NCI-H2107 treated with DMSO at 0.1 percent for 48 hours (cell line): ENCODE measurements at regions not wholly inside any gene's neighbourhood (a gene's known extent, or its start where the extent isn't known, plus 50 kb on each side); places are given as distances from the start of the nearest gene placed in this dataset.

Source experiments
- DNase-seq: peaks from one replicate; lab custom pipeline; 2025; ENCODE audit not compliant: unreplicated experiment; lab: John Stamatoyannopoulos, UW

DNA sequence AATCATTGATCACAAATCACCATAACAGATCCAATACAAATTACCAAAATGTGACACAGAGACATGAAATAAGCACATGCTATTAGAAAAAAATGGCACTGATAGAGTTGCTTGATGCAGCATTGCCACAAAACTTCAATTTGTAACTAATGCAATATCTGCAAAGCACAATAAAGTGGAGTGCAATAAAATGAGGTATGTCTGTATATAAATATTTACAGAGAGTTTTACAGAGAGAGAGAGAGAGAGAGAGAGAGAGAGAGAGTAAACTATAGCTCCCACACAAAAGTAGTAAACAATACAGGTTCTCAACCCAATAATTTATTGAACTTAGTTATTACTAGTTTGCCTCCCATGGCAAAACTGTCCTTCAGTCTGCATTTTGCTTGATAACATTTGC, 1807.0 kb downstream of the SUCLG1 start:
- DNase-seq: no peak

DNA sequence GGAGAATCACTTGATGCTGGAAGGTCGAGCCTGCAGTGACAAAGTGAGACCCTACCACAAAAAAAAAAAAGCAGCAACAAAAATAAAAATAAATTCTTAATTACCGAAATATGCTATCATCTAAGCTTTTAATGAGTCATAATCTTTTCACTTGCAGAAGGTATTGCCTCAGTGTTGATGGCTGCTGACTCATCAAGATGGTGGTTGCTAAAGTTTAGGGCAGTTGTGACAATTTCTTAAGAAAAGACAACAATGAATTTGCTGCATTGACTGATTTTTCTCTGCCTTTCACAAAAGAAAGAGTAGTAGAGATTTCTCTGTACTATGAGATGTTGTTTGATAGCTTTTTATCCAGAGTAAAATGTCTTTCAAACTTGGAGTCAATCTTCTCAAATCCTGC, 1809.0 kb downstream of the SUCLG1 start:
- no peak for DNase-seq

DNA sequence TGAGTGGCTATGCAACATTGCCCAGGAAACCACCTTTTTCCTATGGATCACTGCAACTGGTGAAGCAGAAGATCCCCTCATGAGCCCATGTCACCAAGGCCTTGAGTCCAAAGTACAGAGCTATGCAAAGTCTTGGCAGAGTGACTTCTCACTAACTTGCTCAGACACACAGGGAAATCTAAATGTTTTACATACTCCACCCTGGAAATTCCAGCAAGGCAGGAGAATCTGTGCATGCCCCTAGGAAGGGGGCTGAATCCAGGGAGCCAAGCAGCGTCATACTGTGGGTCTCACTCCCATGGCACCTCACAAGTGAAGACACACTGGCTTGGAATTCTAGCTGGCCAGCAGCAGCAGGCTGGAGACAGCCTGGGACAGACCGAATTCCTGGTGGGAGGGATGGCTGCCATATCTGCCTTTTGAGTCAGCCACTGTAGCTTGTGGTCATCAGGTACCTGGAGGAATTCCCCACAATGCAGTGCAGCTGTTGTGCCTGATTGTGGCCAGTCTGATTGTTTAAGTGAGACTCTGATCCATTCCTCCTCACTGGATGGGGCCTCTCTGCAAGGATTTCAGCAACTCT, 1817.4 kb downstream of the SUCLG1 start:
- no peak for DNase-seq

DNA sequence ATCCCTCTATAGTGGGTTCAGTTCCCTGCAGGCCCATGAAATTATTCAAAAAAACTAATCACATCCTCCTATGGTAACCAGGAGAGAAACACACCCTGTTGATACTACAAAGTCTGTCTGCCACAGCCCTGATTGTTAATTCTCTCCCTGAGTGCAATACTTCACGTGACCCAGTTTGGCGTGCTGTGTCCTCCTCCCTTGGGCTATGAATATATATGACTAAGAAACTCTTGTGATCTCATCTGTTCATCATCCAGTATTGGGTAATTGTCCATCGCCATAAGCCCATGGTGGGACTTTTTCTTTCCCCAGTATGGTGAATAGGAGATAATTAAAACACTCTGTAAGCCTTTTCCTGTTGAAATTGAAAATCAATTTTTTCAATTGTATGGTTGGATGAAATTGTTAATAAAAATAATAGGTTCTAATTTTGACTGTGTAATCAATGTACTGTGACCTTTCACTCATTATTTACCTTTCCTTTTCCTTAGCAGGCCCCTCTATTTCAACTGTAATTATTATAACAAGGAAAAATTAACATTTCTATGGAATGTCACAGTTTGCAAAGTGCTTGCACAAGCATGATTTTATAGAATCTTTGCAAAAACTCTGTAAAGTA, 1822.6 kb downstream of the SUCLG1 start:
- DNase-seq: no peak

DNA sequence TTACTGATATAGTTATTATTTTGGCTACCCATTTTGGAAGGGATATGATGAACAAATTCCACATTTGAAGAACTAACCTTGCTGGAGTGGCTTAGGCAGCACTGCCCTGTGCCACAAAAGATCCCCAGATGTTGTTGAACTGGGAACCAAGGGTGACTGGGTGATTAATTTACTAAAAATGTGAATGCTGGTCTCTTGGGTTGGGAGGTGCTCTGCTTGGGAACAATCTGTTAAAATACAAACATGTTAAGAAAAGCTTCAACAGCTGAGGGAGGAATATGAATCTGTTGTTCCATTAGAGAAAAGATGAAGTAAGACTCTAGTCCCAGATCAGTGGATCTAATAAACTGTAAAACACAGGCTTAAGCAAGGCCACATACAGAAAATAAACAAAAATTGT, 1860.1 kb downstream of the SUCLG1 start:
- DNase-seq: no peak

DNA sequence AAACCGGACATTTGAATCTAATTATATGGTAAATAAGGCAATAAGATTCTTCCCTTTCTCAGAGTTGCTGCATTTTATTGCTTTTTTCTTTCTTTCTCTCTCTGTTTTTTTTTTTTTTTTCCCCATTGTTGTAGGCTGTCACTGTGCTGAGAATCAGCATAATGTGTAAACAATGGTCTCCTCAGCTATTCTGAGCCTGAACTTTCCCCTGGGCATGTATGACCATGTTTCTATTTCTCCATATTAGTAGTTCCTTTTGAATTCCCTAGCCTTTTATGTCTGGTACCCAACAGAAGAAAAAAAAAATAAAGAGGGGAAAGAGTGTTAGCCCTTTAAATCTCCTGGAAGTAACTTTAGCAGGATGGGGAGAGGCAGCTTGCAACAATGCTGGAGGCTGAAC, 1862.5 kb downstream of the SUCLG1 start:
- DNase-seq: no peak

DNA sequence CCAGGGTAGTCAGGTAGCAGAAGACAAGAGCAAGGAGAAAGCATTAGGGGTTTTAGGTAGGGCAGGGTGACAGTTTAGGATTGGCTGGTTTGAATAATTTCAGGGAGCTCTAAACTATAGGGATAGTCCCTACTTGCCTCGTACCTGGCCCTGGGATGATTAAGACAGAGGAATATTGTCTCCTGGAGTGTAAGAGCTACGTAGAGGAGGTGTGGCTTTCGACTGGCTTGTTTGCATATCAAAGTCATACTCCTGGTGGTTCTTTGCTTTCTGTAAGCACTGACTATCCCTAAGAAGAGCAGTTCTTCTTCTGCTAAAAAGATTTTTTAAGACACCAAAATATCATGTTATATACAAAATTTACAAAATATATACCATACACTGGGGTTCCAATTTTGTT, 1867.4 kb downstream of the SUCLG1 start:
- DNase-seq: no peak

DNA sequence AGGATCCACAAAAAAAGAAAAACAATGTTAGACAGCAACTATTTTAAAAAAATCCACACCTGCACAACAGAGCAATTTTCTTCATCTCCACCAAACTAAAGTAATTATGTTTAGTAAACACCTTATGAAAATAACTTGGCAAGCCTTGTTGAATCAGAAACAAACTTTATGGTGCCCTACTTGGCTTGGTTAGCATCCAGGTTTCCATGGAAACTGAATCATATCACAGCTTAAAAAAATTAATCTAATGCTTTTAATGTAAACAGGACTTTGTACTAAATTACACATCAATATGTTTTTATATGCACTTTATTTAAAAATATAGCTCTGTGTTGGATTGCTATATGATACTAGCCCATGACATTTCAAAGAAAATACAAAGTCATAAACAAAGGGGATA, 1882.4 kb downstream of the SUCLG1 start:
- DNase-seq: no peak

DNA sequence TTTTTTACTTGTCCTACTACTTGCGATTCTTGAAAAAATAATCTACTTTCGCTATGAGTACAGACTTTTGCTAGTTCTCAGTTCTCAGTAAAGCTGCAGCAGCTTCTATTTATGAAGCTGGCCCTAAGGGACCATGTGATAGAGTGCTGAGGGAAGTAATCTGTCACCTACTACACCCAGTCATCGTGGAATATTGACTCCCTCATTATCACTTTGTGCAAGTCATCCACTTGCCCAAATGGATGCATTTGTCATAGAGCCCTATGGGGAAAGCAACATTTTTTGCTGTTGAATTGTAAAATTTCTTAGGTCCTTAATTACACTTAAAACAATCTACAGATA, 1919.8 kb downstream of the SUCLG1 start:
- DNase-seq: no peak

DNA sequence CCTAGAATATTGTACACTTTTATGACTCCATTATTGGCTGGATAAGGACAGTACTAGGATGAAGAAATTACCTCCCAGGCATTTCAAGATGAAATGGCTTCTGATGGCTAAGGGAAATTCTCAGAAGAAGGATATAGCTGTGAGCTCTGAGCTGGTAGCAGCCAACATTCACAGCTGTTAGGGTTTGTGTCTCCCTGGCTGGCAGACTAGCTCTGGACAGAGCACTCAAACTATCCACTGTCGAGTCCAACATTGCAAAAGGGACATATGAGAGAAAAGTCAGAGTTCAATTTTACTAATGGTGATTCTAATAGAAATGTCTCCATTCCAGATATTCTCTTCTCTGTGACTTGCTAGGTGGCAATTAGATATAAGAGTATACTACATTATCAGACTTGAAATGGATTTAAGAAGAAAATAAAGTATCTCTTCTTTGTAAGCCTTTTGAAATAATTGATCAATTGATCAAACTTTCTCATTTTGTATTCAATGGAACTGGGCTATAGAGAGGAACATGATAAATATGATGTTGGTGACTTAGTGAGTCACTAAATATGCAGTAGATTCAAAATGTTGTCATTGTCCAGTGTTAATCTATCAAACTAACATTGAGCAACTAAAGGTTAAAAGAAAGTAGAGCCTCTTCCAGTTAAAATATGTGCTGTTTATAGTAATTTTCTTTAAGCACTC, 1920.3 kb downstream of the SUCLG1 start:
- no peak for DNase-seq

DNA sequence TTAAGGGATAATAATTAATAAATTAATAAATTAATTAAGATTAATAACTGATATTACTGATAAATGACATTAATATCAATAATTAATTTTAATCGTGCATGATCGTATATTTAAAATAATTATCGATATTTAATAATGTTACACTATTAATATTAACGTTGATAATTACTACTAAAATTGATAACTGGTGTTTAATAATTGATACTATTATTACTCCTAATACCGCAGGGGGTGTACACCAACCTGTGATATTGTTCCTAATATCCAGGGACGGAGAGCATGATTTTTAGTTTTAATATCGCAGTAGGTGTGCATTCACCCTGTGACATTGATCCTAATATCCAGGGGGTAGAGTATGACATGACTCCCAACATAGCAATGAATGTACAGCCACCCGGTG, 1930.8 kb downstream of the SUCLG1 start:
- no peak for DNase-seq

DNA sequence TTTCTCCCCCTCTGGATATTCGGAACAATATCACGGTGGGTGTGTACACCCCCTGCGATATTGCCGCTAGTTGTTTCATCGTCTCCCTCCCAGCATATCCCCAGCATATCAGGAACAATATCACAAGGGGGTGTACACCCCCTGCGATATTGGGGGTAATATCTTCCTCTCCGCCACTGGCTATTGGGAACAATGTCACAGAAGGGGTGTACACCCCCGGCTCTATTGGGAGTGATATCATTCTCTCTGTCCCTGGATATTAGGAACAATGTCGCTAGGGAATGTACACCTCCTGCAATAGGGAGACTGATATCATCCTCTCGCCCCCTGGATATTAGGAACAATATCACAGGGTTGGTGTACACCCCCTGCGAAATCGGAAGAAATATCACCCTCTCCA, 1932.0 kb downstream of the SUCLG1 start:
- no peak for DNase-seq

DNA sequence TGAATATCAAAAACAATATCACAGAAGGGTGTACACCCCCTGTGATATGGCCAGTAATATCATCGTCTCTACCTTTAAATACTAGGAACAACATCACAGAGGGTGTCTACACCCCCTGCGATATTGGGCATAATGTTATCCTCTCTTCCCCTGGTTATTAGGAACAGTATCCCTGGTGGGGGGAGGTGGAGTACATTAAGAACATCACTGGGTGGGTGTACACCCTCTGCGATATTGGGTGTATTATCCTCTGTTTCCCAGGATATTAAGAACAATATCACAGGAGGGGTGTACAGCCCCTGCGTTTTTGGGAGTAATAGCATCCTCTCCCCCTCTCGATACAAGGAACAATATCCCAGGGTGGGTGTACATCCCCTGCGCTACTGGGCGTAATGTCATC, 1932.8 kb downstream of the SUCLG1 start:
- no peak for DNase-seq

DNA sequence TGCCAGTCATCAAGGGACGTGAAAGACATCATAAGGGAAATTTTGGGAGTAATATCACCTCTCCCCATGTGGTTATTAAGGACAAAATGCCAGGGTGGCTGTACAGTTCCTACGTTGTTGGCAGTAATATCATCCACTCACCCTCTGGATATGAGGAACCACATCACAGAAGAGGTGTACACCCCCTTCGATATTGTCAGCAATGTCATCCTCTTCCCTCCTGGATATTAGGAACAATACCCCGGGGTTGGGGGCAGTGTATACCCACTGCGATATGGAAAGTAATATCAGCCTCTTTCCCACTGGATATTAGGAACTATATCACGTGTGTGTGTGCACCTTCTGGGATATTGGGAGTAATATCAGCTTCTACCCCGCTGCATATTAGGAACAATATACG, 1933.3 kb downstream of the SUCLG1 start:
- no peak for DNase-seq

DNA sequence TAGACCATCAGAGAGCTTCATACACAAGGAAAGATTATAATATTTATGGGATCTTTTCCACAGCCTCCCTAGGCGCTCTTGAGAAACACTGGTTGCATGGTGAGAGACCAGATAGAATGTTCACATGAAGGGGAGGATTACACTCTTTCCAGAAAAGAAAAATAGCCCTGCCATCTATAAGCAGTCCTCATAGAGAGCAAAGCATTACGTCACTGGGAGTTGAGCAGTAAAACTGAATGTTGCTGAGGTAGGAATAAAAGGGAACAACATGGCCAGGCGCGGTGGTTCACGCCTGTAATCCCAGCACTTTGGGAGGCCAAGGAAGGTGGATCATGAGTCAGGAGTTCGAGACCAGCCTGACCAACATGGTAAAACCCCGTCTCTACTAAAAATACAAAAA, 1934.3 kb downstream of the SUCLG1 start:
- no peak for DNase-seq

DNA sequence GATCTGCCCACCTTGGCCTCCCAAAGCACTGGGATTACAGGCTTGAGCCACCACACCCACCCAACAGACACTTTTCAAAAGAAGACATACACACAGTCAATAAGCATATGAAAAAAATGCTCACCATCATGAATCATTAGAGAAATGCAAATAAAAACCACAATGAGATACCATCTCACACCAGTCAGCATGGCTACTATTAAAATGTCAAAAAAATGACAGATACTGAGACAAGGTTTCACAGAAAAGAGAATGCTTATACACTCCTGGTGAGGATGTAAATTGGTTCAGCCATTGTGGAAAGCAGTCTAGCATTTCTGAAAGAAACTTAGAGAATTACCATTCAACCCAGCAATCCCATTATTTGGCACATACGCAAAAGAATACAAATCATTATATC, 1947.2 kb downstream of the SUCLG1 start:
- no peak for DNase-seq

DNA sequence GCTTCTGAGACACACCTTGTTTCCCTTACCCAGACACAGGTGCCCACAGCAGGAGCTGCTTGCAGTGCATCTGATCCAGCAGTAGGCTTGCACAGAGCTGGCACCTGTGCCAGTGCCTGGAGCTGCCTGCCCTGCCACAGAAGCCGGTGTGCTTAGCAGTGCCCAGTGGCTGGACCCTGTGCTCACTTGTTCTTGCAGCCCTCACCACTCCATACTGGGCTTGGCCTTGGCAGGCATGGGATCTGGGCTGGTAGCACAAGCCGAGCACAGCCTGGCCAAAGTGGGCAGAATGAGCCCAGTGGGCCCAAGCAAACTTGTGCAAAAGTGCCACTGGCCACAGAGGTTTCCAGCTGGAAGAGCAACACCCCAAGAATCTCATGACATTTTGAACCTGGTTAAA, 1950.4 kb downstream of the SUCLG1 start:
- no peak for DNase-seq

DNA sequence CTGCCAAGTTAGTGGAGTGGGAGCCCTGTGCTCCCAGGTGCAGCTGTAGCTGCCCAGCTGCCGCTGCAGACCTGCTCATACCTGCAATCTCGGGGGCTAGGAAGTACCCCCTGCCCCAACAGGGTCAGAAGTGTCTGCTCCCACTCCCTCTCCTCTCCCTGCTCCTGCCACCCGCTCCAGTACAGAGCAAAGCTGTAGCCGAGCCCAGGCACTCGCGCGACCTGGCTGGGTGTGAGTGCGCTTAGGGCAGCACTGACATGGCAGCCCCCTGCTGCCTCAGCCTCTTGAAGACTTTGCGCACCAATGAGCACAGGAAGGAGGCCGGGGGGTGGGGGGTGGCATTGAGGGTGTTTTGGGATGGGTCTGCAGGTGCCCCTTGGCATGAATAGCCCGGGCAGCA, 1951.4 kb downstream of the SUCLG1 start:
- DNase-seq: no peak

DNA sequence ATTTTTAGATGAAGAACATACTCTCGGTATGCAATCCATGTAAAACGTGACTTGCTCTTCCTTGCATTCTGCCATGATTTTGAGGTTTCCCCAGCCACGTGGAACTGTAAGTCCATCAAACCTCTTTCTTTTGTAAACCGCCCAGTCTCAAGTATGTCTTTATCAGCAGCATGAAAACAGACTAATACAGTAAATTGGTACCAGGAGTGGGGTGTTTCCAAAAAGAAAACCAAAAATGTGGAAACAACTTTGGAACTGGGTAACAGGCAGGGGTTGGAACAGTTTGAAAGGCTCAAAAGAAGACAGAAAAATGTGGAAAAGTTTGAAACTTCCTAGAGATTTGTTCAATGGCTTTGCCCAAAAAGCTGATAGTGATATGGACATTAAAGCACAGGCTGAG, 1957.9 kb downstream of the SUCLG1 start:
- DNase-seq: no peak

DNA sequence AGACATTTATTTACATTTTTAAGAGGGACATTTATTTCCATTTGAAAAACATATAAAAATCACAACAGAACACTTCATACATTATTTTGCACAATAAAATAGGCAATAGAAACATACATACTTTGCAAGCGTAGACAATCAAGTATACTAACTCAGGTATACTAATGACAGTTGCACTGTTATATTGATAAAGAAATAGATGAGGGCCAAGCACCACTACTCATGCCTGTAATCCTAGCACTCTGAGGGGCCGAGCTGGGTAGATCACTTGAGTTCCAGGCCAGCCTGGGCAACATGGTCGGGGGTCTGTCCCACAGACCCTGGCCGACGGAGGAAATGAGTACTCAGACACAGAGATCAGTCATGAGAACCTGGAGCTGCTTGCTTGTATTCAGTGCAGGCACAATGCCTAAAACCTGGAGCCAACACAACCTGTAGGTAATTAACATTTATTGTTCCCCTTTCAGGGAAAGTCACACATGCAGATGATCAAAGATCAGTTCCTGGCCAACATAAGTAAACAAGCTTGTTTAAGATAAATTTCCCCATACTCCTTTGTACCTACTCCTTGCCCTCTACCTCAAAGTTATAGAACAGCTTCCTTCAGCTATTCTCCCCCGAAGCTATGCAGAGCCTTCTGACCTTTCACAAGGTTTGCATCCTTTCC, 1960.2 kb downstream of the SUCLG1 start:
- no peak for DNase-seq

DNA sequence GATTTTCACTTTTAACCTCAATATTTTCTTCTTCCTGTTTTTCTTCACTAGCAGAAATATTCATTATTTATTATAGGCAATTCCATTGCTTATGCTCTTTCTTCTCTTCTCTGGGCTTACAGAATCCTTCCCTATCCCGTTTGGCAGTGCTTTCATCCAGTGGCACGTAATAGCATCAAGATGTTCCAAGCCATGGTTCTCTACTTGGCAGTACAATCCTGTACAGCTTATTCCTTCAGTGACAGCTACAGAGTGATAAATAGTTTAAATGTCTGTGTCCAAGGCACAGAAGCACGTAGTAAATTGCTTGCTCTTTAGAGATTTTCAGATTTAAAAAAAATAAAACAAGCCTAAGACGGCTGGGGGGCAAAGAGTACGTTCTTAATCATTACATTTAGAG, 1964.3 kb downstream of the SUCLG1 start:
- no peak for DNase-seq

DNA sequence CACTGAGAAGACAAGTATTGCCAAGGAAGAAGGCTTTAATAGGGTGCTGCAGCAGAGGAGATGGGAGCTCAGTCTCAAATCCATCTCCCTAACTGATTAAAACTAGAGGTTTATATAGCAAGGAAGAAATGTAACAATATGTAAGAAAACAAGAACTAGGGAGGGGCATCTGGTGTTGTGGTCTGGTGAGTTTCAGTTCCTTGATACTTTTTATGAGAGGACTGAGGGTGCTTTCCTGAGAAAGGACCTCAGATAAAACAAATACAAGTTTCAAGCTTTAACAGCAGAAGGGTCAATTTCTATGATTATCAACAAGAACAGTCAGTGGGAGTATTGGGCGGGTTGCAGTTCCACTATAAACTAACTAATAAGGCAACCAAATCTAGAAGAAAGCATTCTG, 1967.5 kb downstream of the SUCLG1 start:
- no peak for DNase-seq
